GM21529 (cell line): ENCODE measurements at regions not wholly inside any gene's neighbourhood (a gene's known extent, or its start where the extent isn't known, plus 50 kb on each side); places are given as distances from the start of the nearest gene placed in this dataset.
A peak's percentile ranks its signal among the peaks of the same experiment; 100 is the strongest.
"Not testable (repeated sequence)": the region's sequence is repeated elsewhere in the genome, so short reads cannot be mapped to it uniquely, and the experiment has no call there.

Experiments used
- ATAC-seq: cut with Tn5 transposase; IDR thresholded peaks from one replicate; pipeline ENCODE4 v1.9.1; 2021; ENCODE audit not compliant: unreplicated experiment

DNA sequence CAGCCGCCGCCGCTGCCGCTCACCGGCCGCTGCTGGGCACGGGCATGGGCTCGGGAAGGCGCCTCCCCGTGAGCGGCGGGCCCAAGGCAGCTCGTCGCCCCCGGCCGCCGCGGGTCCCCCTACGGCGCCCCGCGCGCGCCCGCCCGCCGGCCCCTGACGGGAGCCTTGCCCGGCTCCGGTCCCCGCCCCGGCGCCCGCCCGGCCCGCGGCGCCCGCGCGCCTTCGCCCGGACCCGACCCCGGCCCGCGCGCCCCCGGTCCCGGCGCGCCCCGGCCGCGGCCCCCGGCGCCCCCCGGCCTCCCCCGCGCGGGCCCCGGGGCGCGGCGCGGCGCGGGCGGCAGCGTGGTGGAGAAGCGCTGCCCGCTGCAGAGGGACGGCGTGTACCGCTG, 177.7 kb downstream of the OR4M2 start:
- ATAC-seq: no peak

- no peak for ATAC-seq
Measured at GRCh38 chr15:22258398-22259150, 178.2 kb downstream of the OR4M2 start.

- ATAC-seq: not testable (repeated sequence)
Measured at GRCh38 chr15:22259151-22259750, 178.9 kb downstream of the OR4M2 start.

DNA sequence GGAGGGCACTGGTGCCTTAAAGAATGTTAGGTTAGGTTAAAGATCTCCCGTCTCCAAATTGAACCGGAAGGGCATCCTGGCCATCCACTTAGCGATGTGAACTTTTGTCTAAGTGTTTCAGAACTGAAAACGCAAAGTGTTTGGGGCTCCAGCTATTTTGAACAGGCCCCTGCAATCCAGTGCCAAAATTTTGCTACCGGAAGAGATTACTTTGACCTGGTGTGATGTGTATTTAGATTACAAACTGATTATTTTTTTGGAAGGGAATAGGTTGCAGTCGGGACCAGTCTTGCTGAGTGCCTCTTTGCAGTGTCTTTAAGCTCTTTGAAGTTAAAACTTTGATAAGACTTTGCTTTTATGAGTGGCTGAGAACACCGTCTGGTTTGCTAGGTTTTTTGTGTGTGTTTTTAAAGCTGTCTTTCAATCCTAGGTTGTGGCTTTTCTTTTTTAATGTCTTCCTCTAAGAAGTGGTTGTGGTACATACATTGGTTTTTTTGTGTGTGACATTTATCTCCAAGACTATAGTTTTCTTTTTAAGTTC, 179.6 kb downstream of the OR4M2 start:
- no peak for ATAC-seq

- ATAC-seq: no peak
Measured at GRCh38 chr15:22262613-22263020, 182.3 kb downstream of the OR4M2 start.

DNA sequence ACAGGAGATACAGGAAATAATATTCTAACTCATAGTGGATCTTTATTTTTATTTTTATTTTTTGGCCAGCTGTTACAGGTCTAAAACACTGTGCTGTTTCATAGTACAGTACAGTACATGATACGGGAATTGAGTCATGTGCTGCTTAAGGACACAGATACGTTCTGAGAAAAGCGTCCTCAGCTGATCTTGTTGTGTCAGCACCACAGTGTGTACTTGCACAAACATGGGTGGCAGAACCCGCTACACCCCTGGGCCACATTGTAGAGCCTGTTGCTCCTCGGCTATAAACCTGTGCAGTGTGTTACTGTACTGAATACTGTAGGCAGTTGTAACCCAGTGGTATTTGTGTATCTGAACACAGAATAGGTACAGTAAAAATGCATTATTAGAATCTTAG, 183.4 kb downstream of the OR4M2 start:
- no peak for ATAC-seq

DNA sequence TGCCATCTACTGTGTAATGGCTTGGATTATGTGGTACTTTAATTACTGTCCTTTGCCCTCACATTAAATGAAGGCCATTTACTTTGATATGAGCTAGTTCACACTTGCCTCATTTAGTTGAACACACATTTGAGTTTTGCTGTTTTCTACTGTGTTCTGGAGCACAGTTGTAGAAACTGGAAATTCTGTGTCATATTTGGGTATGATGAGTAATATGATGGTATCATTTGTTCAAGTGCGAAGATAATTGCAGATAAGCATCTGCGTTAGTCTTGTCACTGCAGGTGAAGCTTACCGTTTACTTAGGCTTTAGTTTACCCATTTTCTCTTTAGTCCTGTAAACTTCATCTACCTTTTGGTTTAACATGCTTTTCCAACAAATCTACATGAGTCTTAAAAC, 183.9 kb downstream of the OR4M2 start:
- not testable (repeated sequence) for ATAC-seq

GRCh38 chr15:22265056-22265945, 185.0 kb downstream of the OR4M2 start:
- no peak for ATAC-seq

- no peak for ATAC-seq
Measured at GRCh38 chr15:22265970-22266369, 185.6 kb downstream of the OR4M2 start.

DNA sequence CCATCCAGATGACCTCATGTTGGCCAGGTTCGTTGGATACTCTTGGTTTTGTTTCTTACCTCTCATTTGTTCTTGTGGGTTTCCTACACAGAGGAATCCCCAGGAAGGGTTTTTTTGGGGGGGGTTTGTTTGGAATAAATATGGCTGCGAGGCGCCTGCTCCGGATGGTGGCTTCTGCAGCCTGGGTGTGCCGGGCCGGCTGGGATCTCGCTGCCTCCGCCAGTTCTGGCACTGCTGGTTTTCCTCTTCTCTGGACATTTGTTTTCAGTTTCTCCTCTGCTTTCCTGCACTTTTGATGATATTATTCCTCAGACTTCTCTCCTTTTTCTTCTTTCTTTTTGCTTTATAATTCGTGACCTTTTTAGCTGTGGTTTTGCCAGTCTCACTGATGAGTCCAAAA, 187.4 kb downstream of the OR4M2 start:
- ATAC-seq: no peak

- not testable (repeated sequence) for ATAC-seq
Measured at GRCh38 chr15:22268201-22268600, 187.9 kb downstream of the OR4M2 start.

- not testable (repeated sequence) for ATAC-seq
Measured at GRCh38 chr15:22268654-22269053, 188.3 kb downstream of the OR4M2 start.

GRCh38 chr15:22272286-22273160, 186.2 kb upstream of the GOLGA6L22 start:
- ATAC-seq: not testable (repeated sequence)

- ATAC-seq: not testable (repeated sequence)
Measured at GRCh38 chr15:22273185-22273584, 185.5 kb upstream of the GOLGA6L22 start.

GRCh38 chr15:22274376-22274775, 184.3 kb upstream of the GOLGA6L22 start:
- ATAC-seq: not testable (repeated sequence)

DNA sequence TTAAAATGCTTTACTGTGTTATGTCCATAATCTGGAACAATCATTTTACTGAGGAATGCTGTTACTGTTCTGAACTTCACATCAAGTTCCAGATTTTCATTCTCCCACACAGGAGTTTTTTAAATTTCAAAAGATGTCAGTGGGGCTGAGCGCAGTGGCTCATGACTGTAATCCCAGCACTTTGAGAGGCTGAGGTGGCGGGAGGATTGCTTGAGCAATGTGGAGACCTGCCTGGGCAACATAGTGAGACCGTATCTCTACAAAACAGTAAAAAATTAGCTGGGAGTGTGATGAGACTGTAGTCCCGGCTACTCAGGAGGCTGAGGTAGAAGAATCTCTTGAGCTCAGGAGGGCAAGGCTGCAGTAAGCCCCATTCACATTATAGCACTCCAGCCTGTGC, 177.9 kb upstream of the GOLGA6L22 start:
- ATAC-seq: not testable (repeated sequence)

DNA sequence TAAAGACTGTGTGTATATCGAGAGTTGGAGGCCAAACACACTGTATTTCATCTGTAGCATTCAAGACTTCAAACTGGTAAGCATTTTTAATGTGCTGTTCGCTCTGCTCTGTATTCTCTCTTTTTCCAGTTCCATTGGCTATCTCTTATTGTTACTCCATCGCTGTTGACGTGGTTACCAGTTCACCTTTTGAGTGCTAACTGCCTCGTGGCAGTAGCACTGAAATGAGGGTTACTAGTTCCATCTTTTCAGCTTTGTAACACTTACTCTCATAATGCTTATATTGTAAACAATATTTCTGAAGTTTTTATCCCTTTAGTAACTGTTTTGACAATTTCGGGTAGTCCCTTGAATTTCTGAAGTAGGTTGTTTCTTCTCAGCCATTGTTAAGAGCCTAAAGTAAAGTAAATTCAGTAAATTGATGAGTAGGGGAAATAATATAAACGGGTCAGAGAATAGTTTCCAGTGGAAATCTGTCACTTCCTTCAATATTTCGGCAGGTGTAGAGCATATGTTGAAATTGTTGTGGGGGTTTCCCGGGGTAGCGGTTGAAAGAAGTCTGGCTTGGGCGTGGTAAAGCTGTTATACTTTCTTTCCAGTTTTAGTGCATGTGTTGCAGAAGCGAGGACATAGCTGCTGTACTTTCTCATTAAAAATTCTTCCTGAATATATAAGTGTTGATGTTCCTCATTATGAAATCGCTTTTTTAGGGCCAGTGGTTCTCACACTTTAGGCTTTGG, 175.7 kb upstream of the GOLGA6L22 start:
- ATAC-seq: peak; percentile 56

DNA sequence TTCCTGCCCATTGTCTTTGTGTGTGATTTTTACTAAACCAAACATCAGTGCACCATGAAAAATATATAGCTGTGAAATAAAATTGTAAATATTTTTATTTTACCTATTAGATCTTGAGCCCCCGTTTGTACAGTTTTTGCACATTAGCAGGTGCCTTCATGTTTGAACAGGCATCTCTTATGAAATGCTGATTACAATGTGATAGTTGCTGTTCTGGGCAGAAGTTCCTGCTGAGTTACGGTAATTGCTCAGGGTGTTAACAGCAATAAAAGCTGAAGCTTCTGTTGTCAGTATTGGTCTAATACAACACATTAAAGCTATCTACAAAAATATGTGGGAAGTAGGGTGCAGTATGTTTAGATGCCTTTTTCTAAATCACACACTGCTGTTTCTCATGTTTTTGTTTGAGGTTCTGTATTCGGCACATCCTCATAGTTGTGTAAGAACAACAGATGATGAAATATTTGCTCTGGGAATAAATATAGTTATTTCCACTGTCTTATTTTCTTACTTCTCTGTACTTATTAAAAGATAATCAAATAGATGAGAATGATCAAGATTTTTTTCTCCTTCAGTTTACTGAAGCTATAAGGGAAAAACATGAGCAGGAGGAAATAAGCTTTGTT, 173.8 kb upstream of the GOLGA6L22 start:
- ATAC-seq: not testable (repeated sequence)

- ATAC-seq: not testable (repeated sequence)
Measured at GRCh38 chr15:22291054-22291453, 167.6 kb upstream of the GOLGA6L22 start.
